NB4 (cell line): ENCODE measurements at regions not wholly inside any gene's neighbourhood (a gene's known extent, or its start where the extent isn't known, plus 50 kb on each side); places are given as distances from the start of the nearest gene placed in this dataset.

Experiments
- POLR2A ChIP-seq: IDR thresholded peaks from 2 replicates; pipeline ENCODE4 v1.6.1; 2011; ENCODE audit warnings: mild to moderate bottlenecking; ENCODE audit not compliant: insufficient read length; ENCODE audit errors: extremely low read depth
- TF ChIP-seq, protein P1 (sequence below): IDR thresholded peaks from one replicate; pipeline ENCODE4 v1.5.1; 2012; ENCODE audit warnings: low read depth, low read length

DNA sequence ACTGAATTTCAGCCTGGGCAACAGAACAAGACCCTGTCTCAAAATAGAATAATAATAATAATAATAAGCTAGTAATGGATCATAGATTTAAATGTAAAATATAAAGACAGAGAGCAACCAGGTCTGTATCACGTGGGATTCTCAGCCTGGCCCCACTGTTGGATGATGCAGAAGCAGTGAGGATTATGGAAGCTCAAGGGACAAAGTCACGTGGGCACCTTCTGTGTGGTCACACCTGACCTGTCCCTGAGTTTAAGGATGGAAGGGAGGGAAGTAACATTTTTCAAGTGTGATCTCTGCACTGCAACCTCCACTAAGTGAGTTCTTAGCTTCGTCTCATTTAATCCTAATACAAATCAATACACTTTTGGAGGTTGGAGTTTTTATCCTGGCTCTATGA, 212.5 kb upstream of the IER5L start:
- TF ChIP-seq, protein P1, sequence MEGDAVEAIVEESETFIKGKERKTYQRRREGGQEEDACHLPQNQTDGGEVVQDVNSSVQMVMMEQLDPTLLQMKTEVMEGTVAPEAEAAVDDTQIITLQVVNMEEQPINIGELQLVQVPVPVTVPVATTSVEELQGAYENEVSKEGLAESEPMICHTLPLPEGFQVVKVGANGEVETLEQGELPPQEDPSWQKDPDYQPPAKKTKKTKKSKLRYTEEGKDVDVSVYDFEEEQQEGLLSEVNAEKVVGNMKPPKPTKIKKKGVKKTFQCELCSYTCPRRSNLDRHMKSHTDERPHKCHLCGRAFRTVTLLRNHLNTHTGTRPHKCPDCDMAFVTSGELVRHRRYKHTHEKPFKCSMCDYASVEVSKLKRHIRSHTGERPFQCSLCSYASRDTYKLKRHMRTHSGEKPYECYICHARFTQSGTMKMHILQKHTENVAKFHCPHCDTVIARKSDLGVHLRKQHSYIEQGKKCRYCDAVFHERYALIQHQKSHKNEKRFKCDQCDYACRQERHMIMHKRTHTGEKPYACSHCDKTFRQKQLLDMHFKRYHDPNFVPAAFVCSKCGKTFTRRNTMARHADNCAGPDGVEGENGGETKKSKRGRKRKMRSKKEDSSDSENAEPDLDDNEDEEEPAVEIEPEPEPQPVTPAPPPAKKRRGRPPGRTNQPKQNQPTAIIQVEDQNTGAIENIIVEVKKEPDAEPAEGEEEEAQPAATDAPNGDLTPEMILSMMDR: no peak
- TF ChIP-seq POLR2A: no peak
